C4-2B (cell line): ENCODE measurements at regions not wholly inside any gene's neighbourhood (a gene's known extent, or its start where the extent isn't known, plus 50 kb on each side); places are given as distances from the start of the nearest gene placed in this dataset.
"Not testable (repeated sequence)": the region's sequence is repeated elsewhere in the genome, so short reads cannot be mapped to it uniquely, and the experiment has no call there.

Source experiments
- H3K27ac ChIP-seq: fragments of 450-650 bp; 2 replicates; pipeline ENCODE4 v1.5.1; 2017
- ZFX ChIP-seq: fragments of 450-650 bp; IDR thresholded peaks from 2 replicates; pipeline ENCODE4 v1.6.1; 2017
- TF ChIP-seq, protein P1 (sequence below): fragments of 450-650 bp; conservative IDR thresholded peaks from 2 replicates; pipeline ENCODE4 v1.5.1; 2017; ENCODE audit warnings: mild to moderate bottlenecking

DNA sequence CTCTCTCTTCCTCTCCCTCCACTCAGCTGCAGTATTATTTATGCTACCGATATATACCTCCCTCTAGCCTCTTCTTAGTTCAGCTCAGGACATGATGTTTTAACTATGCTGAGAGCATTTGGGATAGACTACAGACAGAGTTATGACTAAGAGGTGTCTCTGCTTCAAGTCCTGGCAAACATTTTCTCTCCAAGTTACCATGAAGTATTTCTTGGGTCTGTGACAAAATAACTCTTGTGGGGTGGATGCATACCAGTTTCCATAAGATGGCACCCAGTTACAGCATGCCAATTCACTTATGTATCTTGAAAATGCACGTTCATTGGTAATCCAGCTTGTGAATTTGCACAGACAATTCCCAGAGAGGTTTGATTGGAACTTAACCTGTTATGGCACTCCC lies 737.6 kb downstream of the SLC4A3 start:
- TF ChIP-seq ZFX: no peak
- TF ChIP-seq, protein P1, sequence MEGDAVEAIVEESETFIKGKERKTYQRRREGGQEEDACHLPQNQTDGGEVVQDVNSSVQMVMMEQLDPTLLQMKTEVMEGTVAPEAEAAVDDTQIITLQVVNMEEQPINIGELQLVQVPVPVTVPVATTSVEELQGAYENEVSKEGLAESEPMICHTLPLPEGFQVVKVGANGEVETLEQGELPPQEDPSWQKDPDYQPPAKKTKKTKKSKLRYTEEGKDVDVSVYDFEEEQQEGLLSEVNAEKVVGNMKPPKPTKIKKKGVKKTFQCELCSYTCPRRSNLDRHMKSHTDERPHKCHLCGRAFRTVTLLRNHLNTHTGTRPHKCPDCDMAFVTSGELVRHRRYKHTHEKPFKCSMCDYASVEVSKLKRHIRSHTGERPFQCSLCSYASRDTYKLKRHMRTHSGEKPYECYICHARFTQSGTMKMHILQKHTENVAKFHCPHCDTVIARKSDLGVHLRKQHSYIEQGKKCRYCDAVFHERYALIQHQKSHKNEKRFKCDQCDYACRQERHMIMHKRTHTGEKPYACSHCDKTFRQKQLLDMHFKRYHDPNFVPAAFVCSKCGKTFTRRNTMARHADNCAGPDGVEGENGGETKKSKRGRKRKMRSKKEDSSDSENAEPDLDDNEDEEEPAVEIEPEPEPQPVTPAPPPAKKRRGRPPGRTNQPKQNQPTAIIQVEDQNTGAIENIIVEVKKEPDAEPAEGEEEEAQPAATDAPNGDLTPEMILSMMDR: no peak
- no peak overlapping the region for H3K27ac ChIP-seq

DNA sequence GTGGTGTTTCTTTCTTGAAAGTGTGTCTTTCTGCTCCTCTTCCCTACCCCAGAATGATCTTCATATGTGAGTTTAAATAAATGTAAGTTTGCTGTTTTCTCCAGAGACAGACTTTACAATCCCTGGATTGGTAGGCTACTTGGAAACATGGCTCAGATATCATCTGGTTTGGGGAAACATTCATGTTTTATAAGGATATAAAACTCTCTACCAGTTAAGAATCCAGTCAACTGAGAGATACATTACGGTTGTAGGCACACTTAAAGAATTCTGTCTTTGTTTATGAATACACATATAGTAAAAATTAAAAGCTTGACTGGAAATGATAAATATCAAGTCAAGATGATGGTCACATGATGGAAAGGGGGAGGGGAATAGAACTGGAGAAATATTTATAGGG lies 739.3 kb downstream of the SLC4A3 start:
- no peak for TF ChIP-seq ZFX
- TF ChIP-seq, protein P1: no peak
- H3K27ac ChIP-seq: no peak overlapping the region

DNA sequence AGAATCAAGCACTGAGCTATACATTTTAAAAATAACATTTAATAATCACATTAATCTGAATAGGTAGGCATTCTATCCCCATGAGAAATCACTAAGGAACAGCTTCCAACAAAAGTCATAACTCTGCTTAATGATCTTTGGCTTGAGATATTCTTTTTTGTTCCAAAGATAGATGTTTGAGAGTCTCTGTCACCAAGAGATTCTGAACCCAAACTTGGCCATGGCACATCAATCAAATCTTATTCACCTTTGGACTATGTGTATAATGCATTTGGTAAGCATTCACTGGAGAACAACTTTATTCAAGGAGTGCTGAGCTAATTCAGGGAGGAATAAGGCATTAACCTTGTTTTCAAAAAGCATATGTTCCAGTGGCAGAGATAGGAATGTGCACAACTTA lies 743.3 kb downstream of the SLC4A3 start:
- no peak overlapping the region for H3K27ac ChIP-seq
- no peak for TF ChIP-seq ZFX
- TF ChIP-seq, protein P1: no peak

DNA sequence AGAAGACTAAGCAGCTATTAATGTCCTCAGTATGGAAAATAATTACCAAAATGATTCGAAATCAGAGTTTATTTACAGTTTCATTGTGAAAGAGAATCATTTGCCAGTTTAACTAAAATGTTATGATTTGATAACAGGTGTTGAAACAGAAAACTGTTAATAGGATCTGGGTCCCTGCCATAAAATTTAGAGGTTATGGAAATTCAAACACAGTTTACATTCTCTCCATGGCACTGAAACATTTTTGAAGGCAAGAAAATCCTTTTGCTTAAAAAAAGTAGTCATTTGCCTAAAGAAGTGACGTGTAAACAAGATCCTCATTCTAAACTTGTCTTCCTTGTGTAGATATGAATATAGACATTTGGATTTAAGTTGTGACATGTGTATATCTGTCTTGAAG lies 743.8 kb downstream of the SLC4A3 start:
- no peak for TF ChIP-seq ZFX
- TF ChIP-seq, protein P1: no peak
- H3K27ac ChIP-seq: no peak overlapping the region

DNA sequence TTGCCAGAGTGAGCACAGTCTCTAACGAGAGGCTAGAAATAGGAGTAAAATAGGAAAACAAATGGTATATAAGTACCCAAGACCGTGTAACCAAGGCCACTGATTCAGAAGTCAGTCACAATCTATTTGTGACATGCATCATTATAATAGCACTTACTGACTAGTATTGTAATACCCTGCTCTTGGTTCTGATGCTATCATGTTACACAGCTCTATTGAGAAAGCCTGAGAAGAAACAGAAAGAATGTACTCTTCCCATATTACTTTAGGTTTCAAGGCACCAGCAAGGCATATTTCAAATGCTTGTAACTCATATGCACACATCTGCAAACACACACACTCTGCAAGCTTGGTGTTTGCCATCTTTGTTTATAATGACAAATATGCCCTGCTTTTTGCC lies 746.4 kb downstream of the SLC4A3 start:
- no peak overlapping the region for H3K27ac ChIP-seq
- TF ChIP-seq, protein P1: no peak
- no peak for TF ChIP-seq ZFX

DNA sequence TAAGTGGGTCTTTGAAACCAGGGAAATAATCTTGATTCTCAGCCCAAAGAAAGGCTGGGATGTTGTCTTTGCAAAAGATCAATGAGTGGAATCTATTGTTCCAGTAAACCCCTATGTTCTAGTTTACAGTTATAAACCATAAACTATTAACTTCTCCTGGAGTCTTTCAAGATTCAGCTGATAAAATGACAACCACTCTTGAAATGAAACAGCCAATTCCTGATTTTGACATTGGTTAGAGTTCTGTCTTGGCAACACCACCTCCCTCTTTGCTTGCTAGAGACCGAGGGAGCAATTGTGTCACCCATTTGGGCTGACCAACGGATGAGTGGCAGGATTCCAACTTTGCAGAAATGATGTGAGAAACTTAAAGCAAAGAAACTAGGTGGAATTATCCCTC lies 746.9 kb downstream of the SLC4A3 start:
- no peak for TF ChIP-seq ZFX
- TF ChIP-seq, protein P1: no peak
- H3K27ac ChIP-seq: no peak overlapping the region

DNA sequence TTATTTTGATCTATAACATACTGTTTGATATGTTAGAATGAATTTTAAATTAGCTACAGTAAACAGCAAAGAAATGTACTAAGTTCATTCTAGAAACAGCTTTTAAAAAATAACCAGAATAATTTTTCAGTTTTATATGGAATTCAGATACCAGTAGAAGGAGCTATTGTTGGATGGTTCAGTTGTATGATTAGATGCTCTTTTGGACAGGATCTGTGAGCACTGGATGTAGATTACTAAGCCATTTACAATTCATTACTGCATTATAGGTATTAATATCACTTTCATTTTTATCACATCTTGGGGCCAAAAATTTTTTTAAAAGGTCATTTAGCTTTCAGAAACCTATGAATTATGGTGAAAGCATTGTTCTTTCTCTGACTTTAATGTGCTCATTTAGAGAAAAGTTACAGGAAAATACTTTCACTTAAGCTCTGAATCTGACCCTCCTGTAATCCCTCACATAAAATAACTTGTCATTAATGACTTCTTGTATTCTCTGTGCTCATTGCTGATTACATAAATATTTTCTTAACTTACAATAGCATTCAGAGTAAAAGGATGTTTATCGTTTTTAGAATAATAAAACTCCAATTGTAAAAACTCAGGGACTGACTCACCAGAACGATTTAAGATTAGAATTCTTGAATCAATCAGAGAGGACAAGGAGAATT lies 750.2 kb downstream of the SLC4A3 start:
- no peak overlapping the region for H3K27ac ChIP-seq
- TF ChIP-seq ZFX: no peak
- TF ChIP-seq, protein P1: no peak

DNA sequence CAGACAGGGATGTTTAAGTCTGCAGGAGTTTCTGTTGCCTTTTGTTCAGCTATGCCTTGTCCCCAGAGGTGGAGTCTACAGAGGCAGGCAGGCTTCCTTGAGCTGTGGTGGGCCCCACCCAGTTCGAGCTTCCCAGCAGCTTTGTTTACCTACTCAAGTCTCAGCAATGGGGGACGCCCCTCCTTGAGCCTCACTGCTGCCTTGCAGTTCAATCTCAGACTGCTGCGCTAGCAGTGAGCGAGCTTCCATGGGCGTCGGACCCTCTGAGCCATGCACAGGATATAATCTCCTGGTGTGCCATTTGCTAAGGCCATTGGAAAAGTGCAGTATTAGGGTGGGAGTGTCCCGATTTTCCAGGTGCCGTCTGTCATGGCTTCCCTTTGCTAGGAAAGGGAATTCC lies 760.3 kb downstream of the SLC4A3 start:
- H3K27ac ChIP-seq: not testable (repeated sequence)
